MM.1S (cell line): ENCODE measurements at regions not wholly inside any gene's neighbourhood (a gene's known extent, or its start where the extent isn't known, plus 50 kb on each side); places are given as distances from the start of the nearest gene placed in this dataset.

ENCODE experiments used
- EZH2 ChIP-seq: fragments of 300-600 bp; sonication (generic); optimal IDR thresholded peaks from 2 replicates; pipeline ENCODE3; 2017; ENCODE audit warnings: low read depth, mild to moderate bottlenecking, antibody characterized with exemption, low read length, mixed read lengths
- TF ChIP-seq, protein P1 (sequence below): fragments of 300-600 bp; sonication (generic); IDR thresholded peaks from 2 replicates; pipeline ENCODE4 v1.5.1; 2016; ENCODE audit warnings: antibody characterized with exemption, low read length, mixed read lengths

DNA sequence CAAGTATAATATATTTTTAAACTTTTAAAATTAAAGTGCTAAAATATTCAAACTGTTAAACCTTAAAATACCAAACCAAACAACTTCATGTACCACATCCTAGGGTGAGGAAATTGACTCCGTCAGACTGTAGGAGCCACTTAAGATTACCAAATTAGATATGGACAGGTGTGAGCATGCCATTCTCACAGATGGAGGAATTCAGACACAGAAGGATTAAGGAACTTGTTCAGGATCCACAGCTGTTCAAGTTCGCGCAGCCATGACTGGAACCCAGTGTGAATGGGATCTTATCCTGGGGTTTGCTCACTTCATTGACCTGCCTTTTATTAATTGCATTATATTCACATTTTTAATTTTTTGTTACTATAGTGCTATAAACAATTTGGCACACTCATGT is 224.9 kb upstream of the PCDH7 start:
- TF ChIP-seq, protein P1, sequence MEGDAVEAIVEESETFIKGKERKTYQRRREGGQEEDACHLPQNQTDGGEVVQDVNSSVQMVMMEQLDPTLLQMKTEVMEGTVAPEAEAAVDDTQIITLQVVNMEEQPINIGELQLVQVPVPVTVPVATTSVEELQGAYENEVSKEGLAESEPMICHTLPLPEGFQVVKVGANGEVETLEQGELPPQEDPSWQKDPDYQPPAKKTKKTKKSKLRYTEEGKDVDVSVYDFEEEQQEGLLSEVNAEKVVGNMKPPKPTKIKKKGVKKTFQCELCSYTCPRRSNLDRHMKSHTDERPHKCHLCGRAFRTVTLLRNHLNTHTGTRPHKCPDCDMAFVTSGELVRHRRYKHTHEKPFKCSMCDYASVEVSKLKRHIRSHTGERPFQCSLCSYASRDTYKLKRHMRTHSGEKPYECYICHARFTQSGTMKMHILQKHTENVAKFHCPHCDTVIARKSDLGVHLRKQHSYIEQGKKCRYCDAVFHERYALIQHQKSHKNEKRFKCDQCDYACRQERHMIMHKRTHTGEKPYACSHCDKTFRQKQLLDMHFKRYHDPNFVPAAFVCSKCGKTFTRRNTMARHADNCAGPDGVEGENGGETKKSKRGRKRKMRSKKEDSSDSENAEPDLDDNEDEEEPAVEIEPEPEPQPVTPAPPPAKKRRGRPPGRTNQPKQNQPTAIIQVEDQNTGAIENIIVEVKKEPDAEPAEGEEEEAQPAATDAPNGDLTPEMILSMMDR: no peak
- TF ChIP-seq EZH2: no peak
